Keratinocyte (primary cell): ENCODE measurements at regions not wholly inside any gene's neighbourhood (a gene's known extent, or its start where the extent isn't known, plus 50 kb on each side); places are given as distances from the start of the nearest gene placed in this dataset.

Experiments
- CTCF ChIP-seq, 3 experiments: IDR thresholded peaks in 1 of 3; conservative IDR thresholded peaks in 1 of 3; optimal IDR thresholded peaks in 1 of 3; 2 replicates in 2 of 3; 3 replicates in 1 of 3; pipeline versions ENCODE3 to v1.5.1; 2011; ENCODE audit warnings: low read length in 3 of 3, mild to moderate bottlenecking in 3 of 3, moderate library complexity in 2 of 3, control low read depth in 1 of 3, inconsistent platforms in 1 of 3; ENCODE audit not compliant: insufficient read depth in 2 of 3; ENCODE audit errors: extremely low read depth in 1 of 3
- EZH2 ChIP-seq: IDR thresholded peaks from one replicate; pipeline ENCODE4 v1.6.1; 2012; ENCODE audit warnings: inconsistent platforms, mild to moderate bottlenecking, low read length, moderate library complexity

- TF ChIP-seq CTCF (optimal IDR thresholded peaks at IDR 0.05 in 1 of 3, IDR thresholded peaks at IDR 0.05 in 1 of 3, conservative IDR thresholded peaks at IDR 0.05 in 1 of 3; ENCODE audit: extremely low read depth in 1 of 3, insufficient read depth in 2 of 3, low read length in 3 of 3) (no peak), EZH2 (no peak)
These were observed 281.7 kb upstream of the ESRRG start for GRCh38 chr1:217004776-217005436.
